OCI-LY3 (cell line): ENCODE measurements at regions not wholly inside any gene's neighbourhood (a gene's known extent, or its start where the extent isn't known, plus 50 kb on each side); places are given as distances from the start of the nearest gene placed in this dataset.

Experiments used
- H2AFZ ChIP-seq: fragments of 200-600, 300-600 bp; shearing (Covaris generic); 2 replicates; pipeline ENCODE4 v1.6.0; 2014; ENCODE audit warnings: antibody characterized with exemption, low read depth, low read length
- H3K27ac ChIP-seq: fragments of 200-600, 300-600 bp; sonication (generic); 2 replicates; pipeline ENCODE4 v1.5.1; 2014; ENCODE audit warnings: mild to moderate bottlenecking, low read length, moderate library complexity, mixed read lengths
- H3K27me3 ChIP-seq: fragments of 200-600, 300-600 bp; sonication (generic); 2 replicates; pipeline ENCODE4 v1.6.1; 2014; ENCODE audit warnings: low read depth, low read length, mixed read lengths
- H3K36me3 ChIP-seq: fragments of 200-600, 300-600 bp; sonication (generic); replicated peaks from 2 replicates; pipeline ENCODE3; 2014; ENCODE audit warnings: low read depth, low read length, mixed read lengths
- H3K4me1 ChIP-seq: fragments of 300-600, 200-600 bp; sonication (generic); 2 replicates; pipeline ENCODE4 v1.6.1; 2014; ENCODE audit warnings: low read length, mixed read lengths
- H3K4me2 ChIP-seq: fragments of 200-600, 300-600 bp; sonication (generic); 2 replicates; pipeline ENCODE4 v1.6.1; 2014; ENCODE audit warnings: low read length, mixed read lengths
- H3K4me3 ChIP-seq: fragments of 300-600, 200-600 bp; sonication (generic); 2 replicates; pipeline ENCODE4 v1.5.1; 2014; ENCODE audit warnings: antibody characterized with exemption, mild to moderate bottlenecking, low read length, moderate library complexity
- H3K79me2 ChIP-seq: fragments of 300-600, 200-600 bp; shearing (Covaris generic); 2 replicates; pipeline ENCODE4 v1.6.1; 2014; ENCODE audit warnings: mild to moderate bottlenecking, low read length, mixed read lengths
- H3K9ac ChIP-seq: fragments of 300-600, 200-600 bp; shearing (Covaris generic); 2 replicates; pipeline ENCODE4 v1.6.0; 2014; ENCODE audit warnings: mild to moderate bottlenecking, low read length, moderate library complexity
- H3K9me3 ChIP-seq: fragments of 200-600, 300-600 bp; shearing (Covaris generic); 2 replicates; pipeline ENCODE4 v1.6.1; 2014; ENCODE audit warnings: low read length, mixed read lengths; ENCODE audit not compliant: insufficient read depth
- H4K20me1 ChIP-seq: fragments of 200-600, 300-600 bp; sonication (generic); 2 replicates; pipeline ENCODE4 v1.6.1; 2016; ENCODE audit warnings: low read length, mixed read lengths; ENCODE audit not compliant: insufficient read depth
- EZH2phosphoT487 ChIP-seq: fragments of 200-600 bp; shearing (Covaris generic); IDR thresholded peaks from 2 replicates; pipeline ENCODE4 v1.6.1; 2018; ENCODE audit warnings: antibody characterized with exemption, mixed run types, low read depth
- TF ChIP-seq, protein P1 (sequence below): fragments of 200-600, 300-600 bp; sonication (generic); IDR thresholded peaks from 2 replicates; pipeline ENCODE4 v1.5.1; 2014; ENCODE audit warnings: antibody characterized with exemption, low read length, low read depth

DNA sequence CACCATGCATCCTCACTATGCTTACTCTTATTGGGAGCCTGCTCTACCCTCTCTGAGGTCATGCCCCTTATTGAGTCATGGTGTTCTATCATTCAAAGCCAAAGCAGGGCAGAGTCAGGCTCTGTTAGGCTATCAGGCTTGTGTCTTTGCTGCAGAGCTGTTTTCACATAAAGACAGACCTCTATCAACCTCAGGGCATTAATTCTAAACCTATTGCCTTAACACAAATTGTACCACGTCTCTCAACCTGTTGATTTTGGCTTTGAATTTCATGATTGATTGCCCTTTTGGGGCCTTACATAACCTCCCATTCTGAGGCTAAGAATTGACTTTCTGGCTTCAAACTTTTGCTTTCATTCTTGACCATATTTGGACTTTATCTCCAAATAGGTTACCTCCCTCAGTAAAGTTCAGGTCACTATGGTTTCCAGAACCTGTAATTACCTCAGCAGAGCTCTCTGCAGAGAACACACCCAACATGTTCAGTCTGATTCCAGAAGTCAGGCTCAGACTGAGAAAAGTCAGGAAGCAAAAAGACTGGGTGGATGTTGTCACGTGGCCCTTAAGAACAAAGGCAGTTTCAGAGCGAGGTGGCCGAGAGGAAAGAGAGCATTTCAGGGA is 221.4 kb upstream of the NANOGP8 start:
- TF ChIP-seq, protein P1, sequence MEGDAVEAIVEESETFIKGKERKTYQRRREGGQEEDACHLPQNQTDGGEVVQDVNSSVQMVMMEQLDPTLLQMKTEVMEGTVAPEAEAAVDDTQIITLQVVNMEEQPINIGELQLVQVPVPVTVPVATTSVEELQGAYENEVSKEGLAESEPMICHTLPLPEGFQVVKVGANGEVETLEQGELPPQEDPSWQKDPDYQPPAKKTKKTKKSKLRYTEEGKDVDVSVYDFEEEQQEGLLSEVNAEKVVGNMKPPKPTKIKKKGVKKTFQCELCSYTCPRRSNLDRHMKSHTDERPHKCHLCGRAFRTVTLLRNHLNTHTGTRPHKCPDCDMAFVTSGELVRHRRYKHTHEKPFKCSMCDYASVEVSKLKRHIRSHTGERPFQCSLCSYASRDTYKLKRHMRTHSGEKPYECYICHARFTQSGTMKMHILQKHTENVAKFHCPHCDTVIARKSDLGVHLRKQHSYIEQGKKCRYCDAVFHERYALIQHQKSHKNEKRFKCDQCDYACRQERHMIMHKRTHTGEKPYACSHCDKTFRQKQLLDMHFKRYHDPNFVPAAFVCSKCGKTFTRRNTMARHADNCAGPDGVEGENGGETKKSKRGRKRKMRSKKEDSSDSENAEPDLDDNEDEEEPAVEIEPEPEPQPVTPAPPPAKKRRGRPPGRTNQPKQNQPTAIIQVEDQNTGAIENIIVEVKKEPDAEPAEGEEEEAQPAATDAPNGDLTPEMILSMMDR = no peak
- no peak for TF ChIP-seq EZH2phosphoT487
- Histone ChIP-seq H2AFZ (no peak overlapping the region), H3K27me3 (no peaks in the 10 kb centered on the region), H4K20me1 (no peaks in the 10 kb centered on the region), H3K36me3 (no peaks in the 10 kb centered on the region), H3K9ac (no peak overlapping the region), H3K4me1 (peaks cover 30% of the 10 kb centered on the region), H3K27ac (no peak overlapping the region), H3K9me3 (no peaks in the 10 kb centered on the region), H3K4me3 (no peak overlapping the region), H3K79me2 (no peaks in the 10 kb centered on the region), H3K4me2 (no peak overlapping the region)

DNA sequence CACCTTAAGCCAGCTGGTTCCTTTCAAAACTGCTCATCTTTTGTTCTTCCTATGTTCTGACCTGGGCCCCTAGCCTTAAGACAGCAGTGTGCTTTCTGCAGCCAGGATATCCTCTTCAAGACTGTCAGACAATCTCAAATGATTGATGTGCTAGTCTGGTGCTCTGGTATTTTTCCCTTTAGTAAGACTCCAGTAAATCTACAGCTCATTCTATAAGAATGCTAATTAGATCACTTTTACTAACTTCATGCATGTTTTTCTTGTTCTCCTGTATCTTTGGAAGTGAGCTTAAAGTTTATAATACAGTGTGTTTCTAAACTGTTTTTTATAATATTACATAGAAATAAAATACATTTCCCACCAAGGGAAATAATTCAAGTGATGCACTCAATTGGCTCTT is 220.9 kb upstream of the NANOGP8 start:
- Histone ChIP-seq H3K27ac (no peak overlapping the region), H3K27me3 (no peaks in the 10 kb centered on the region), H3K4me1 (peaks cover 30% of the 10 kb centered on the region), H3K4me2 (no peak overlapping the region), H3K9me3 (no peaks in the 10 kb centered on the region), H3K36me3 (no peaks in the 10 kb centered on the region), H2AFZ (no peak overlapping the region), H4K20me1 (no peaks in the 10 kb centered on the region), H3K79me2 (no peaks in the 10 kb centered on the region), H3K4me3 (no peak overlapping the region), H3K9ac (no peak overlapping the region)
- no peak for TF ChIP-seq EZH2phosphoT487

DNA sequence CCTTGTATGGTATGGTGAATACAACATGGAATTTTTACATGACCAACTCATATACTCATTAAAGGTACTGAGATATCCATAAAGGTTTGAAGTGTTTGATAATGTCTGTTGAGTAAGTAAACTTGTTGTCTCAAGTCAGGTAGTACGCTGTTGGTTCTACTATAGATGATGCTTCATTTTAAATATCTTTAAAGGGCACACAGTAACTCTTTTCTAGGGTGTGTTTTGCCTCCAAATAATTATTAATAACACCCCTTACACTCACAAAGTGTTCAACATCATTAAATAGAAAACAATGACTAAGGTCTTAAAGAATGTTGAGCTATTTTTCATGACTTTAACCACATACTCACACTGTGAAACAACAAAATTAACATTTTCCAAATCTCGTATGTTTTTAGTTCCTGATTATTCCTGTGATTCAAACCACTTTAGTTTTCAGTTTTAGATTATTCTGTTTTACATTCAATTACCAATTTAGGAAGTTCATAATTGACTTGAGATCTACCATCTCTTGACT is 220.0 kb upstream of the NANOGP8 start:
- Histone ChIP-seq H3K9me3 (no peaks in the 10 kb centered on the region), H3K36me3 (no peaks in the 10 kb centered on the region), H2AFZ (no peak overlapping the region), H3K27me3 (no peaks in the 10 kb centered on the region), H3K4me1 (peaks cover 30% of the 10 kb centered on the region), H3K27ac (no peak overlapping the region), H3K4me2 (no peak overlapping the region), H3K9ac (no peak overlapping the region), H3K79me2 (no peaks in the 10 kb centered on the region), H4K20me1 (no peaks in the 10 kb centered on the region), H3K4me3 (no peak overlapping the region)
- TF ChIP-seq, protein P1 = no peak
- TF ChIP-seq EZH2phosphoT487 = no peak

DNA sequence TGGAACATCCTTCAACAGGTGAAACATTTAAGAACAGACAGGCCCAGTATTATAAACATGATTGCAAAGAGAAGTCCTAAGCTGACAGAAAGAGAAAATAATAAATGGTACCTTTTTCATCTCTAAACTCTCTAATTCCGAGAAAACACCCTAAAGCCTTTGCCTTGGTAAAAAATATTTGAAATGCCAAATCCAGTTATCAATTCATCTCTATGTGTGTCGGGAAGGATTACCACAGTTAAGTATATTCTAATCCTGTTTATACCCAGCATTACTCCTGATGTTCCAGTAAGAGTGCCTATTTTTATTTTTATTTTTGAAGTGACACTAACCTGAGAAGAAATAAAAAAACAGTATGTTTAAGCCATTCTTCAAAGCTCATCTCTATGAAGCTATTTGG is 219.3 kb upstream of the NANOGP8 start:
- Histone ChIP-seq H3K79me2 (no peaks in the 10 kb centered on the region), H3K4me3 (no peak overlapping the region), H3K9ac (no peak overlapping the region), H3K4me2 (no peak overlapping the region), H3K36me3 (no peaks in the 10 kb centered on the region), H3K27ac (no peak overlapping the region), H3K4me1 (peaks cover 23% of the 10 kb centered on the region), H3K9me3 (no peaks in the 10 kb centered on the region), H4K20me1 (no peaks in the 10 kb centered on the region), H3K27me3 (no peaks in the 10 kb centered on the region), H2AFZ (no peak overlapping the region)
- TF ChIP-seq EZH2phosphoT487 = no peak
- TF ChIP-seq, protein P1 = no peak
